Hepatocyte (in vitro differentiated cells): ENCODE measurements at regions not wholly inside any gene's neighbourhood (a gene's known extent, or its start where the extent isn't known, plus 50 kb on each side); places are given as distances from the start of the nearest gene placed in this dataset.

Experiments used
- DNase-seq: peaks from one replicate; pipeline ENCODE4 v3.0.0-alpha.2; 2016; ENCODE audit warnings: low spot score
- H2AFZ ChIP-seq: fragments of 200-600 bp; sonication (generic); 2 replicates; pipeline ENCODE4 v1.6.0; 2016; ENCODE audit warnings: antibody characterized with exemption, mild to moderate bottlenecking
- H3K27ac ChIP-seq: fragments of 200-600 bp; sonication (generic); 2 replicates; pipeline ENCODE4 v1.5.1; 2016; ENCODE audit warnings: mild to moderate bottlenecking
- H3K27me3 ChIP-seq: fragments of 200-600 bp; sonication (generic); 2 replicates; pipeline ENCODE4 v1.6.1; 2016
- H3K36me3 ChIP-seq: fragments of 200-600 bp; sonication (generic); replicated peaks from 2 replicates; pipeline ENCODE4 v1.5.1; 2016; ENCODE audit warnings: low read depth; ENCODE audit not compliant: insufficient read depth
- H3K4me1 ChIP-seq: fragments of 200-600 bp; sonication (generic); 2 replicates; pipeline ENCODE4 v1.5.1; 2016; ENCODE audit warnings: mild to moderate bottlenecking, moderate library complexity; ENCODE audit not compliant: insufficient read depth
- H3K4me2 ChIP-seq: fragments of 200-600 bp; sonication (generic); 2 replicates; pipeline ENCODE4 v1.6.0; 2016
- H3K4me3 ChIP-seq: fragments of 200-600 bp; sonication (generic); 2 replicates; pipeline ENCODE4 v1.5.1; 2016; ENCODE audit warnings: mild to moderate bottlenecking
- H3K79me2 ChIP-seq: fragments of 200-600 bp; sonication (generic); 2 replicates; pipeline ENCODE4 v1.6.0; 2017; ENCODE audit warnings: mild to moderate bottlenecking
- H3K9me2 ChIP-seq: fragments of 200-600 bp; sonication (generic); replicated peaks from 2 replicates; pipeline ENCODE4 v1.6.0; 2017; ENCODE audit warnings: mild to moderate bottlenecking; ENCODE audit not compliant: insufficient read depth
- H3K9me3 ChIP-seq: fragments of 200-600 bp; sonication (generic); 2 replicates; pipeline ENCODE4 v1.5.1; 2016; ENCODE audit warnings: low read depth, mild to moderate bottlenecking
- H4K20me1 ChIP-seq: fragments of 200-600 bp; sonication (generic); 2 replicates; pipeline ENCODE4 v1.6.0; 2016; ENCODE audit warnings: mild to moderate bottlenecking; ENCODE audit not compliant: insufficient read depth, poor library complexity, severe bottlenecking
- EZH2 ChIP-seq: fragments of 200-600 bp; sonication (generic); IDR thresholded peaks from 2 replicates; pipeline ENCODE4 v1.6.1; 2016; ENCODE audit warnings: antibody characterized with exemption, mild to moderate bottlenecking, borderline replicate concordance
- EZH2phosphoT487 ChIP-seq: fragments of 200-600 bp; sonication (generic); IDR thresholded peaks from one replicate; pipeline ENCODE4 v1.6.1; 2018; ENCODE audit warnings: antibody characterized with exemption, mild to moderate bottlenecking, low read depth, moderate library complexity; ENCODE audit not compliant: unreplicated experiment, severe bottlenecking
- WGBS: methylation state at CpG from one replicate; pipeline ENCODE4 v1.1.6; 2016; ENCODE audit warnings: low lambda C conversion rate; ENCODE audit errors: missing lambda C conversion rate; 5-methylcytosine and 5-hydroxymethylcytosine counted together
- TF ChIP-seq, protein P1 (sequence below): fragments of 200-600 bp; sonication (generic); IDR thresholded peaks from 2 replicates; pipeline ENCODE4 v1.5.1; 2016; ENCODE audit warnings: antibody characterized with exemption, mild to moderate bottlenecking; ENCODE audit not compliant: poor library complexity

GRCh38 chr9:82781921-82782392 lies 281.0 kb downstream of the RASEF start:
- no peaks in the 10 kb centered on the region for H3K36me3 ChIP-seq
- no peak overlapping the region for H3K27ac ChIP-seq
- 81% methylated on average over 6 of the region's 6 CpGs for WGBS
- H3K4me3 ChIP-seq: no peak overlapping the region
- H3K9me3 ChIP-seq: no peaks in the 10 kb centered on the region
- H3K27me3 ChIP-seq: no peaks in the 10 kb centered on the region
- H3K4me2 ChIP-seq: no peak overlapping the region
- no peaks in the 10 kb centered on the region for H3K4me1 ChIP-seq
- H2AFZ ChIP-seq: no peak overlapping the region
- TF ChIP-seq EZH2 (no peak), EZH2phosphoT487 (no peak)
- TF ChIP-seq, protein P1, sequence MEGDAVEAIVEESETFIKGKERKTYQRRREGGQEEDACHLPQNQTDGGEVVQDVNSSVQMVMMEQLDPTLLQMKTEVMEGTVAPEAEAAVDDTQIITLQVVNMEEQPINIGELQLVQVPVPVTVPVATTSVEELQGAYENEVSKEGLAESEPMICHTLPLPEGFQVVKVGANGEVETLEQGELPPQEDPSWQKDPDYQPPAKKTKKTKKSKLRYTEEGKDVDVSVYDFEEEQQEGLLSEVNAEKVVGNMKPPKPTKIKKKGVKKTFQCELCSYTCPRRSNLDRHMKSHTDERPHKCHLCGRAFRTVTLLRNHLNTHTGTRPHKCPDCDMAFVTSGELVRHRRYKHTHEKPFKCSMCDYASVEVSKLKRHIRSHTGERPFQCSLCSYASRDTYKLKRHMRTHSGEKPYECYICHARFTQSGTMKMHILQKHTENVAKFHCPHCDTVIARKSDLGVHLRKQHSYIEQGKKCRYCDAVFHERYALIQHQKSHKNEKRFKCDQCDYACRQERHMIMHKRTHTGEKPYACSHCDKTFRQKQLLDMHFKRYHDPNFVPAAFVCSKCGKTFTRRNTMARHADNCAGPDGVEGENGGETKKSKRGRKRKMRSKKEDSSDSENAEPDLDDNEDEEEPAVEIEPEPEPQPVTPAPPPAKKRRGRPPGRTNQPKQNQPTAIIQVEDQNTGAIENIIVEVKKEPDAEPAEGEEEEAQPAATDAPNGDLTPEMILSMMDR: no peak
- H4K20me1 ChIP-seq: no peaks in the 10 kb centered on the region
- no peaks in the 10 kb centered on the region for H3K79me2 ChIP-seq
- no peaks in the 10 kb centered on the region for H3K9me2 ChIP-seq
- no peak for DNase-seq

- DNase-seq: no peak
- no peaks in the 10 kb centered on the region for H3K79me2 ChIP-seq
- no peaks in the 10 kb centered on the region for H3K4me1 ChIP-seq
- no peaks in the 10 kb centered on the region for H3K9me2 ChIP-seq
- no peaks in the 10 kb centered on the region for H3K9me3 ChIP-seq
- no peaks in the 10 kb centered on the region for H3K27me3 ChIP-seq
- no peak overlapping the region for H2AFZ ChIP-seq
- no peaks in the 10 kb centered on the region for H3K36me3 ChIP-seq
- H3K4me2 ChIP-seq: no peak overlapping the region
- H3K27ac ChIP-seq: peak overlapping the region; percentile 29
- 66% methylated on average over 1 of the region's 1 CpG for WGBS
- H3K4me3 ChIP-seq: no peak overlapping the region
- H4K20me1 ChIP-seq: no peaks in the 10 kb centered on the region
- no peak for TF ChIP-seq EZH2
- TF ChIP-seq, protein P1: no peak
- TF ChIP-seq EZH2phosphoT487: no peak
Observed at GRCh38 chr9:82783045-82783444, 279.9 kb downstream of the RASEF start.

DNA sequence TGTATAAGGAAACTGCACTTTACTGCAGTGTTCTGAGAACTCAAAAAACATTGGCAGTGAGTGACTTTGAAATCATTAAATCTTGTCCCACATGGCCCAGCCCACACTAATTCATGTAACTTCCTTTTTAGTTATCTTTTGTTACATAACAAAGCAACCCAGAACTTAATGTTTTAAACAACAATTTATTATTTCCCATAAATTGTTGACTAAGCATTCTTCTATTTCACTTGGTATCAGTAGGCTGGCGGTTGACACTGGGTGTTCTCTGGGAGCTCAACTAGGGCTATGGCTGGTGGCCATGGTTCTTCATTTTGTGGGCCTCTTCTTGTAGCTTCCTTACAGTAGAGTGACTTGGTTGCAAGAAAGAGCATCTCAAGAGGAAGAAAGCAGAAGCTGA lies 278.4 kb downstream of the RASEF start:
- H3K4me3 ChIP-seq: no peak overlapping the region
- no peaks in the 10 kb centered on the region for H3K27me3 ChIP-seq
- H3K4me2 ChIP-seq: no peak overlapping the region
- no peak for DNase-seq
- H4K20me1 ChIP-seq: no peaks in the 10 kb centered on the region
- H3K9me2 ChIP-seq: no peaks in the 10 kb centered on the region
- no peak overlapping the region for H2AFZ ChIP-seq
- no peak overlapping the region for H3K27ac ChIP-seq
- no peaks in the 10 kb centered on the region for H3K36me3 ChIP-seq
- H3K4me1 ChIP-seq: no peaks in the 10 kb centered on the region
- TF ChIP-seq EZH2phosphoT487 (no peak), EZH2 (no peak)
- H3K9me3 ChIP-seq: no peaks in the 10 kb centered on the region
- H3K79me2 ChIP-seq: no peaks in the 10 kb centered on the region
- WGBS: 85% methylated on average over 1 of the region's 1 CpG

DNA sequence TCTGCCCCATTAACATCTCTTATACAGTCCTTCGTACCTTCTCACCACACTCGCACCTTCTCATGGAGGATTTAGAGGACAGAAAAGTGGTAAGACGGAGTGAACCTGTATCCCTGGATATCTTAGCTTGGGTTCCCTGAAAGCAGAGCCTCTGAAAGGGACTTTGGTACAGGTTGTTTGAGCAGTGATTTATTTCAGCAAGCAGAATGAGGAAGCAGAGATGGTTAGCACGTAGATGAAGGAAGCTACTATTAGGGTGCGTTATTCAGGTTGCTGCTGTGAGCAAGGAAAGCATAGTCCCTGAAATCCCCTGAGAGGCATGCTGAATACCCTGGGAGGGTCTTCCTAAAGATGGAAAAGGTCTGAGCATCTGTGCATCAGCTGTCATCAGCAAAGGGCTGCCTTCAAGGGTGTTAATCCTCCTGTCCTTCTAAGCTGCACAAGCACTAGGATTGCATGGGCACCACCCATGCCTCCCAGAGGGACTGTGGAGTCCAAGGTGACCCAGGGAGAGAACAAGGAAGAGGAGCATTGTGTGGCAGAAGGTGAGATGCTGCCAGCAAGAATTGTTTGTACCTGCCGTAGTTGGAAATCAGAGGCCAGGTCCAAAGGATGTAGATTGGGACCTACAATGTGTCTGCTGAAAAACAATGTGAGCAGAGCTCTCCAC lies 273.7 kb downstream of the RASEF start:
- H3K79me2 ChIP-seq: no peaks in the 10 kb centered on the region
- H3K27ac ChIP-seq: no peak overlapping the region
- 96% methylated on average over 6 of the region's 6 CpGs for WGBS
- no peak overlapping the region for H3K4me2 ChIP-seq
- no peak for DNase-seq
- H3K27me3 ChIP-seq: no peaks in the 10 kb centered on the region
- no peaks in the 10 kb centered on the region for H3K4me1 ChIP-seq
- no peaks in the 10 kb centered on the region for H3K9me2 ChIP-seq
- H4K20me1 ChIP-seq: no peaks in the 10 kb centered on the region
- H3K4me3 ChIP-seq: no peak overlapping the region
- H3K36me3 ChIP-seq: no peaks in the 10 kb centered on the region
- no peaks in the 10 kb centered on the region for H3K9me3 ChIP-seq
- TF ChIP-seq EZH2phosphoT487 (no peak), EZH2 (no peak)
- TF ChIP-seq, protein P1: no peak
- no peak overlapping the region for H2AFZ ChIP-seq
